Endothelial cell of umbilical vein (primary cell): ENCODE measurements at regions not wholly inside any gene's neighbourhood (a gene's known extent, or its start where the extent isn't known, plus 50 kb on each side); places are given as distances from the start of the nearest gene placed in this dataset.

Experiments
- BruUV-seq: library from RNA; stranded (reverse); fragments of 400-500 nt; replicated peaks from 2 replicates; lab custom pipeline; 2021; lab: Mats Ljungman, UMichigan
- CTCF ChIA-PET: fragments of 300-600, 350-600 bp; sonication (Branson Sonifier 250); formaldehyde crosslinking; loops from one replicate; lab custom pipeline; 2021; ENCODE audit warnings: antibody characterized with exemption, inconsistent platforms; lab: Charles Lee
- POLR2A ChIA-PET: fragments of 300-600, 350-600 bp; sonication (Branson Sonifier 250); formaldehyde crosslinking; loops from one replicate; lab custom pipeline; 2021; ENCODE audit warnings: antibody characterized with exemption, inconsistent platforms; lab: Charles Lee
- DNase-seq: peaks from one replicate; pipeline ENCODE4 v3.0.0-alpha.2; 2011; ENCODE audit warnings: low read depth, low spot score
- FAIRE-seq: peaks from 2 replicates; lab custom pipeline; 2011; peaks lifted over from hg19 to GRCh38; lab: Jason Lieb, UNC
- H2AFZ ChIP-seq: 2 replicates; pipeline ENCODE4 v1.6.0; 2012; ENCODE audit warnings: low read depth, low read length, control low read depth, inconsistent platforms
- H3K27ac ChIP-seq: 2 replicates; pipeline ENCODE4 v1.5.1; 2011; ENCODE audit warnings: low read depth, mild to moderate bottlenecking, control low read depth, low read length, moderate library complexity; ENCODE audit not compliant: insufficient read depth
- H3K27me3 ChIP-seq, 2 experiments: 2 replicates each; pipeline versions ENCODE4 v1.6.0 to v1.6.1; 2011; ENCODE audit warnings: low read length in 2 of 2, mixed read lengths in 1 of 2; ENCODE audit not compliant: control insufficient read depth in 2 of 2, insufficient read depth in 2 of 2
- H3K36me3 ChIP-seq, 2 experiments: 2 replicates in 1 of 2; 3 replicates in 1 of 2; pipeline ENCODE4 v1.5.1; 2011; ENCODE audit warnings: low read length in 2 of 2, mild to moderate bottlenecking in 1 of 2, moderate library complexity in 1 of 2; ENCODE audit not compliant: control insufficient read depth in 2 of 2, insufficient read depth in 2 of 2; ENCODE audit errors: extremely low read depth in 1 of 2
- H3K4me1 ChIP-seq: 3 replicates; pipeline ENCODE4 v1.5.1; 2011; ENCODE audit warnings: mild to moderate bottlenecking, low read length; ENCODE audit not compliant: control insufficient read depth, insufficient read depth; ENCODE audit errors: extremely low read depth
- H3K4me2 ChIP-seq: 2 replicates; pipeline ENCODE4 v1.6.1; 2011; ENCODE audit warnings: low read length, control low read depth, mixed read lengths; ENCODE audit not compliant: insufficient read depth
- H3K4me3 ChIP-seq, 3 experiments: fragments of 200-600 bp in 1 of 3; sonication (generic), shearing (Covaris generic) in 1 of 3; replicated peaks in 1 of 3; 2 replicates each; pipeline ENCODE4 v1.5.1; 2011 to 2016; ENCODE audit warnings: control low read depth in 3 of 3, low read length in 3 of 3, mild to moderate bottlenecking in 2 of 3, inconsistent platforms in 1 of 3, low read depth in 1 of 3, moderate library complexity in 1 of 3; ENCODE audit not compliant: insufficient read depth in 1 of 3
- H3K79me2 ChIP-seq: 2 replicates; pipeline ENCODE4 v1.6.0; 2012; ENCODE audit warnings: low read length, inconsistent platforms; ENCODE audit not compliant: control insufficient read depth, insufficient read depth
- H3K9ac ChIP-seq: replicated peaks from 2 replicates; pipeline ENCODE3; 2011; ENCODE audit warnings: low read length, control low read depth; ENCODE audit not compliant: insufficient read depth; ENCODE audit errors: extremely low read depth
- H3K9me1 ChIP-seq: replicated peaks from 3 replicates; pipeline ENCODE4 v1.6.0; 2011; ENCODE audit warnings: mild to moderate bottlenecking, low read length; ENCODE audit not compliant: control insufficient read depth, insufficient read depth; ENCODE audit errors: extremely low read depth
- H3K9me3 ChIP-seq: replicated peaks from 2 replicates; pipeline ENCODE4 v1.5.1; 2012; ENCODE audit warnings: low read length, inconsistent platforms; ENCODE audit not compliant: control insufficient read depth, insufficient read depth
- H4K20me1 ChIP-seq: replicated peaks from 2 replicates; pipeline ENCODE3; 2011; ENCODE audit warnings: mild to moderate bottlenecking, low read length; ENCODE audit not compliant: control insufficient read depth, insufficient read depth; ENCODE audit errors: extremely low read depth
- EZH2 ChIP-seq: IDR thresholded peaks from 2 replicates; pipeline ENCODE4 v1.6.1; 2012; ENCODE audit warnings: borderline replicate concordance, low read depth, mild to moderate bottlenecking, moderate library complexity, low read length, inconsistent platforms; ENCODE audit not compliant: severe bottlenecking
- FOS ChIP-seq: IDR thresholded peaks from 2 replicates; pipeline ENCODE4 v1.6.1; 2011; ENCODE audit warnings: mild to moderate bottlenecking, low read length, moderate library complexity, borderline replicate concordance; ENCODE audit not compliant: insufficient read depth
- MYC ChIP-seq: IDR thresholded peaks from one replicate; pipeline ENCODE4 v1.6.1; 2011; ENCODE audit warnings: mild to moderate bottlenecking, low read depth, low read length
- POLR2AphosphoS5 ChIP-seq: IDR thresholded peaks from 2 replicates; pipeline ENCODE4 v1.6.1; 2012; ENCODE audit warnings: low read depth, mild to moderate bottlenecking, control low read depth, low read length, moderate library complexity; ENCODE audit not compliant: insufficient read depth
- dilution Hi-C: fragments of 300-500 bp; cut with MboI; formaldehyde crosslinking; loops from one replicate; pipeline ENCODE4 v1.15.0; 2019; ENCODE audit warnings: low sequenced_read_pairs; ENCODE audit not compliant: extremely low pct_ligation_motif_present
- intact Hi-C: fragments of 100-400 bp; cut with micrococcal nuclease; formaldehyde crosslinking; loops from one replicate; pipeline ENCODE4 v1.10.0; 2022
- TF ChIP-seq, protein P1 (sequence below): IDR thresholded peaks from 2 replicates; pipeline ENCODE4 v1.6.1; 2011; ENCODE audit not compliant: insufficient read depth, insufficient read length
- TF ChIP-seq, protein P2 (sequence below), 2 donors: IDR thresholded peaks; 1 replicate in 1 of 2; 2 replicates in 1 of 2; pipeline ENCODE4 v1.5.1; 2011; ENCODE audit warnings: low read length in 2 of 2, mild to moderate bottlenecking in 2 of 2, moderate library complexity in 2 of 2, control low read depth in 1 of 2, inconsistent platforms in 1 of 2, low read depth in 1 of 2; ENCODE audit not compliant: insufficient read depth in 1 of 2; ENCODE audit errors: extremely low read depth in 1 of 2

DNA sequence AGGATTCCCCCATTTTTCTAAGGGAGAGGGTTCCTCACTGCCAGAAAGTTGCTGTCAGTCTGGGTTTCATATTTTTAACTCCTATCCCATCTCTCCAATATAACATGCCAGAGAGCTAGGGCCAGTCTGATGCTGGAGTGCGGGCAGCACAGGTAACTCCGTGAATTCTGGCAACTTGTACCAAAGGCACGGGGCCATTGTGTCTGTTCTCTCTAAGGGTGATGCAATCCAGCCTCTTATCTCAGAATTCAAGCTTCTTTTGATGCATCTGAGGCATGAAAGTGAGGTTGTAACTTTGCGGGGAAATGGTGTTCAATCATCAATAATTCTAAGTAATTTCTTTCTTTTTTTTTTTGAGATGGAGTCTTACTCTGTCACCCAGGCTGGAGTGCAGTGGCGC is 1074.4 kb downstream of the TYW1 start:
- intact Hi-C loops (no loop called here), dilution Hi-C loops (no loop called here)
- Histone ChIP-seq H3K4me3 (no peak overlapping the region), H3K27me3 (no peaks in the 10 kb centered on the region), H3K4me1 (no peaks in the 10 kb centered on the region), H3K9me3 (peaks cover 13% of the 10 kb centered on the region), H3K36me3 (no peaks in the 10 kb centered on the region), H3K79me2 (no peaks in the 10 kb centered on the region), H2AFZ (no peak overlapping the region), H3K4me2 (no peak overlapping the region), H4K20me1 (no peaks in the 10 kb centered on the region), H3K9me1 (no peaks in the 10 kb centered on the region), H3K9ac (no peak overlapping the region), H3K27ac (no peak overlapping the region)
- ChIA-PET POLR2A (no interaction called here), CTCF (no interaction called here)
- FAIRE-seq (no peak), DNase-seq (no peak)
- TF ChIP-seq, protein P1, sequence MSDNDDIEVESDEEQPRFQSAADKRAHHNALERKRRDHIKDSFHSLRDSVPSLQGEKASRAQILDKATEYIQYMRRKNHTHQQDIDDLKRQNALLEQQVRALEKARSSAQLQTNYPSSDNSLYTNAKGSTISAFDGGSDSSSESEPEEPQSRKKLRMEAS, result no peak
- TF ChIP-seq EZH2 (no peak), FOS (no peak)
- no TSS peak for BruUV-seq

DNA sequence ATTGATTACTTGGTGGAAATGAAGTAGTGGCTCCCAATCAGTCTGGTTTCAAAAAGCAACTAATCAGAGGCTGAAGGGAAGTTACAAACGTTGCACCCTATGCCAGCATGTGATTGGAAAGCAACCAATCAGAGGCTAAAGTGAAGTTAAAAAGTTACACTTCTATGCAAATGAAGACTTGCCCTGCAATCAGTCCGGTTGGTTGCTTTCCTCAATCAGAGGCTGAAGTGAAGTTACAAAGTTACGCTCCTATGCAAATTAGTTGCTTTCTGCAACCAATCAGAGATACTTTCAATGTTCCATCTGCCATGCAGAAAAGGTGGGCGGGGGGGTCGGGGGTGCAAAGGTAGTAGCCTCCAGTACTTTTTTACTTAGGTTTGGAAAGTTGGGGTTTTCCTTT is 1077.1 kb downstream of the TYW1 start:
- CTCF ChIA-PET, result no interaction called here
- TF ChIP-seq, protein P1, result no peak
- TF ChIP-seq, protein P2, sequence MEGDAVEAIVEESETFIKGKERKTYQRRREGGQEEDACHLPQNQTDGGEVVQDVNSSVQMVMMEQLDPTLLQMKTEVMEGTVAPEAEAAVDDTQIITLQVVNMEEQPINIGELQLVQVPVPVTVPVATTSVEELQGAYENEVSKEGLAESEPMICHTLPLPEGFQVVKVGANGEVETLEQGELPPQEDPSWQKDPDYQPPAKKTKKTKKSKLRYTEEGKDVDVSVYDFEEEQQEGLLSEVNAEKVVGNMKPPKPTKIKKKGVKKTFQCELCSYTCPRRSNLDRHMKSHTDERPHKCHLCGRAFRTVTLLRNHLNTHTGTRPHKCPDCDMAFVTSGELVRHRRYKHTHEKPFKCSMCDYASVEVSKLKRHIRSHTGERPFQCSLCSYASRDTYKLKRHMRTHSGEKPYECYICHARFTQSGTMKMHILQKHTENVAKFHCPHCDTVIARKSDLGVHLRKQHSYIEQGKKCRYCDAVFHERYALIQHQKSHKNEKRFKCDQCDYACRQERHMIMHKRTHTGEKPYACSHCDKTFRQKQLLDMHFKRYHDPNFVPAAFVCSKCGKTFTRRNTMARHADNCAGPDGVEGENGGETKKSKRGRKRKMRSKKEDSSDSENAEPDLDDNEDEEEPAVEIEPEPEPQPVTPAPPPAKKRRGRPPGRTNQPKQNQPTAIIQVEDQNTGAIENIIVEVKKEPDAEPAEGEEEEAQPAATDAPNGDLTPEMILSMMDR (IDR thresholded peaks at IDR 0.05; ENCODE audit: extremely low read depth in 1 of 2, insufficient read depth in 1 of 2, low read depth in 1 of 2, low read length in 2 of 2), result no peak
- TF ChIP-seq MYC (no peak), POLR2AphosphoS5 (no peak)
- Histone ChIP-seq H3K9ac (no peak overlapping the region), H3K27ac (no peak overlapping the region), H2AFZ (no peak overlapping the region), H3K79me2 (no peaks in the 10 kb centered on the region), H3K4me2 (no peak overlapping the region), H3K4me3 (no peak overlapping the region), H4K20me1 (no peaks in the 10 kb centered on the region), H3K9me3 (peaks cover 9% of the 10 kb centered on the region), H3K36me3 (no peaks in the 10 kb centered on the region), H3K27me3 (no peaks in the 10 kb centered on the region), H3K9me1 (no peaks in the 10 kb centered on the region), H3K4me1 (no peaks in the 10 kb centered on the region)
- POLR2A ChIA-PET, result no interaction called here
- DNase-seq (no peak), FAIRE-seq (no peak)
- BruUV-seq, result no TSS peak
- dilution Hi-C loops, result no loop called here
- intact Hi-C loops, result no loop called here
